ENCODE measurements at regions not wholly inside any gene's neighbourhood (a gene's known extent, or its start where the extent isn't known, plus 50 kb on each side); places are given as distances from the start of the nearest gene placed in this dataset.

GRCh38 chr16:73703891-73704290 lies 592.7 kb upstream of the PSMD7 start:
- no peak for ATAC-seq
- H3K9me3 Mint-ChIP-seq = no peaks in the 10 kb centered on the region

GRCh38 chr16:73697336-73697735 lies 599.3 kb upstream of the PSMD7 start:
- peaks cover 5 to 9% of the 10 kb centered on the region in 2 donors for H3K9me3 Mint-ChIP-seq
- ATAC-seq = no peak
- no peak overlapping the region for H3K4me3 Mint-ChIP-seq
- H3K4me1 Mint-ChIP-seq = no peaks in the 10 kb centered on the region
- no peak for DNase-seq
- H3K27ac Mint-ChIP-seq = no peak overlapping the region
- no peaks in the 10 kb centered on the region for H3K27me3 Mint-ChIP-seq

More at GRCh38 chr16:73703891-73704290, 592.7 kb upstream of the PSMD7 start:
- H3K27me3 Mint-ChIP-seq = no peaks in the 10 kb centered on the region
- H3K4me1 Mint-ChIP-seq = no peaks in the 10 kb centered on the region
- H3K4me3 Mint-ChIP-seq = no peak overlapping the region
- H3K27ac Mint-ChIP-seq = no peak overlapping the region
- DNase-seq = no peak

GRCh38 chr16:73692861-73693260 lies 603.8 kb upstream of the PSMD7 start:
- no peak overlapping the region for H3K27ac Mint-ChIP-seq
- DNase-seq = no peak
- no peak overlapping the region for H3K4me3 Mint-ChIP-seq
- no peaks in the 10 kb centered on the region for H3K27me3 Mint-ChIP-seq
- no peak for ATAC-seq
- H3K4me1 Mint-ChIP-seq = no peaks in the 10 kb centered on the region
- peaks cover 9 to 11% of the 10 kb centered on the region in 2 donors for H3K9me3 Mint-ChIP-seq

GRCh38 chr16:73683804-73684203 lies 612.8 kb upstream of the PSMD7 start:
- ATAC-seq = no peak
- no peak for DNase-seq
- Mint-ChIP-seq H3K27ac (no peak overlapping the region), H3K9me3 (no peaks in the 10 kb centered on the region), H3K4me1 (no peaks in the 10 kb centered on the region), H3K4me3 (no peak overlapping the region), H3K27me3 (no peaks in the 10 kb centered on the region)

GRCh38 chr16:73672135-73672534 lies 624.2 kb upstream of the ZFHX3 start:
- H3K4me1 Mint-ChIP-seq = no peaks in the 10 kb centered on the region
- peaks cover 9 to 11% of the 10 kb centered on the region in 2 donors for H3K9me3 Mint-ChIP-seq
- H3K4me3 Mint-ChIP-seq = no peak overlapping the region
- peaks cover 14% of the 10 kb centered on the region for H3K27me3 Mint-ChIP-seq
- H3K27ac Mint-ChIP-seq = no peak overlapping the region
- no peak for DNase-seq
- no peak for ATAC-seq

GRCh38 chr16:73670836-73671820 lies 623.2 kb upstream of the ZFHX3 start:
- H3K4me1 Mint-ChIP-seq = no peaks in the 10 kb centered on the region
- DNase-seq = no peak
- ATAC-seq = no peak
- no peak overlapping the region for H3K27ac Mint-ChIP-seq
- peaks cover 14% of the 10 kb centered on the region for H3K27me3 Mint-ChIP-seq
- no peak overlapping the region for H3K4me3 Mint-ChIP-seq
- peaks cover 5 to 9% of the 10 kb centered on the region in 2 donors for H3K9me3 Mint-ChIP-seq

- H3K4me1 Mint-ChIP-seq = no peaks in the 10 kb centered on the region
- ATAC-seq (no peak), DNase-seq (no peak)
- H3K4me3 Mint-ChIP-seq = no peak overlapping the region
- H3K27me3 Mint-ChIP-seq = peaks cover 14% of the 10 kb centered on the region
- no peak overlapping the region for H3K27ac Mint-ChIP-seq
- H3K9me3 Mint-ChIP-seq = peaks cover 5 to 9% of the 10 kb centered on the region in 2 donors
These were observed 621.8 kb upstream of the ZFHX3 start for GRCh38 chr16:73669535-73670274.

GRCh38 chr16:73663720-73664119 lies 615.8 kb upstream of the ZFHX3 start:
- Mint-ChIP-seq H3K27ac (no peak overlapping the region), H3K4me3 (no peak overlapping the region)

GRCh38 chr16:73636196-73636595 lies 588.3 kb upstream of the ZFHX3 start:
- Mint-ChIP-seq H3K4me3 (no peak overlapping the region), H3K27ac (no peak overlapping the region), H3K27me3 (no peaks in the 10 kb centered on the region), H3K4me1 (no peaks in the 10 kb centered on the region), H3K9me3 (peaks cover 9 to 17% of the 10 kb centered on the region in 2 donors)
- ATAC-seq = no peak
- no peak for DNase-seq

More at GRCh38 chr16:73663720-73664119, 615.8 kb upstream of the ZFHX3 start:
- DNase-seq = no peak
- H3K9me3 Mint-ChIP-seq = no peaks in the 10 kb centered on the region
- H3K27me3 Mint-ChIP-seq = no peaks in the 10 kb centered on the region
- H3K4me1 Mint-ChIP-seq = no peaks in the 10 kb centered on the region
- no peak for ATAC-seq

GRCh38 chr16:73629011-73629410 lies 581.1 kb upstream of the ZFHX3 start:
- DNase-seq = no peak
- H3K27me3 Mint-ChIP-seq = no peaks in the 10 kb centered on the region
- ATAC-seq = no peak
- H3K4me3 Mint-ChIP-seq = no peak overlapping the region
- H3K4me1 Mint-ChIP-seq = no peaks in the 10 kb centered on the region
- no peaks in the 10 kb centered on the region for H3K9me3 Mint-ChIP-seq
- H3K27ac Mint-ChIP-seq = no peak overlapping the region

- no peak for DNase-seq
- no peak overlapping the region for H3K4me3 Mint-ChIP-seq
- ATAC-seq = no peak
- H3K9me3 Mint-ChIP-seq = no peaks in the 10 kb centered on the region
- H3K4me1 Mint-ChIP-seq = no peaks in the 10 kb centered on the region
- H3K27me3 Mint-ChIP-seq = peaks cover 3% of the 10 kb centered on the region
- H3K27ac Mint-ChIP-seq = no peak overlapping the region
These were observed 569.8 kb upstream of the ZFHX3 start for GRCh38 chr16:73617738-73618137.

- no peaks in the 10 kb centered on the region for H3K9me3 Mint-ChIP-seq
- H3K27ac Mint-ChIP-seq = no peak overlapping the region
- H3K4me1 Mint-ChIP-seq = no peaks in the 10 kb centered on the region
- peaks cover 8% of the 10 kb centered on the region for H3K27me3 Mint-ChIP-seq
- DNase-seq (no peak), ATAC-seq (no peak)
- no peak overlapping the region for H3K4me3 Mint-ChIP-seq
These were observed 568.8 kb upstream of the ZFHX3 start for GRCh38 chr16:73616770-73617169.

- no peak for ATAC-seq
- H3K9me3 Mint-ChIP-seq = no peaks in the 10 kb centered on the region
These were observed 568.3 kb upstream of the ZFHX3 start for GRCh38 chr16:73616166-73616753.

GRCh38 chr16:73615071-73615940 lies 567.4 kb upstream of the ZFHX3 start:
- no peak for DNase-seq

More at GRCh38 chr16:73616166-73616753, 568.3 kb upstream of the ZFHX3 start:
- no peak overlapping the region for H3K27ac Mint-ChIP-seq
- DNase-seq = no peak
- H3K4me3 Mint-ChIP-seq = no peak overlapping the region
- no peaks in the 10 kb centered on the region for H3K4me1 Mint-ChIP-seq
- peaks cover 8% of the 10 kb centered on the region for H3K27me3 Mint-ChIP-seq

GRCh38 chr16:73614131-73614530 lies 566.2 kb upstream of the ZFHX3 start:
- no peak overlapping the region for H3K4me3 Mint-ChIP-seq
- H3K27ac Mint-ChIP-seq = no peak overlapping the region
- ATAC-seq = no peak
- H3K27me3 Mint-ChIP-seq = peaks cover 16% of the 10 kb centered on the region
- H3K9me3 Mint-ChIP-seq = no peaks in the 10 kb centered on the region
- DNase-seq = no peak
- no peaks in the 10 kb centered on the region for H3K4me1 Mint-ChIP-seq

More at GRCh38 chr16:73615071-73615940, 567.4 kb upstream of the ZFHX3 start:
- ATAC-seq = no peak
- H3K9me3 Mint-ChIP-seq = no peaks in the 10 kb centered on the region
- H3K27ac Mint-ChIP-seq = no peak overlapping the region
- H3K4me1 Mint-ChIP-seq = no peaks in the 10 kb centered on the region
- H3K27me3 Mint-ChIP-seq = peaks cover 15% of the 10 kb centered on the region
- H3K4me3 Mint-ChIP-seq = no peak overlapping the region

All from stimulated activated naive CD8-positive, alpha-beta T cell treated with anti-CD3 and anti-CD28 coated beads, Interleukin-15, amount 100 ng/mL, for 72 hours (primary cell).